GM18907 (cell line): ENCODE measurements at regions not wholly inside any gene's neighbourhood (a gene's known extent, or its start where the extent isn't known, plus 50 kb on each side); places are given as distances from the start of the nearest gene placed in this dataset.
"Not testable (repeated sequence)": the region's sequence is repeated elsewhere in the genome, so short reads cannot be mapped to it uniquely, and the experiment has no call there.

ENCODE experiments used
- ATAC-seq: cut with Tn5 transposase; IDR thresholded peaks from one replicate; pipeline ENCODE4 v1.9.1; 2021; ENCODE audit warnings: mild to moderate bottlenecking, moderate library complexity; ENCODE audit not compliant: unreplicated experiment

DNA sequence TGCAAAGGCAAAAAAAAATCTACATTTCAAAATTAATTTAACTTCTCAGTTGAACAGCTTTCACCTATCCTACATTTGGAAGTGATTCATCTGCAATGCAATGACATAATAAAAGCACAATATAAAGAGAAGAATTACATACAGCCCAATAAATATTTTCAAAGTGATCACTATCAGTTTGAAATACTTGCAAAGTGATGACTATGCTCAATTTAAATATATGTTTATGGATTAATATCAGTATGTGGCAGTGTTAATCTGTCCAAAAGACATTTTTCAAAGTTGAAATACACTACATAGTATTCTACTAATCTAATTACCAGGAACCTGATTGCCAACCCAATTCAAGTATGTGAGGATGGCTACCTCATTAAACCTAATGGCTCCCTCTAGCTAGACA is 460.7 kb upstream of the ATXN7L3B start:
- ATAC-seq = no peak

DNA sequence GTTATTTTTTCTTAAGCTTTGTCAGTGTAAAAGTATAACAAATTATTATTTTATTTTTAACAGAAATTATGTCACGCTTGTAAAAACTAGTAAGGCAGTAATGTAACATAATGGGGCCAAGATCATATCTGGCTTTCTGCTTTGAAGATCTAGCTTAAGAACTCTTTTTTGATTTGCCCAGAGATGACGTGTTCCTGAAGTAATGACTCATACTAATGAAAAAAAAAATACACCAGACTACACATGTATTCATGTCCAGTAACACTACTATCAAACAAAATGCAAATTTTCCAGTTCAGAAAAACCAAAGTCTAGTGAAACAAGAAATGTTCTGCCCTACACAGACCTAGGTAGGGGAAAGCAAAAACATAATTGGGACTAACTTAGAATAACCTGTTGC is 432.2 kb upstream of the ATXN7L3B start:
- ATAC-seq = no peak

DNA sequence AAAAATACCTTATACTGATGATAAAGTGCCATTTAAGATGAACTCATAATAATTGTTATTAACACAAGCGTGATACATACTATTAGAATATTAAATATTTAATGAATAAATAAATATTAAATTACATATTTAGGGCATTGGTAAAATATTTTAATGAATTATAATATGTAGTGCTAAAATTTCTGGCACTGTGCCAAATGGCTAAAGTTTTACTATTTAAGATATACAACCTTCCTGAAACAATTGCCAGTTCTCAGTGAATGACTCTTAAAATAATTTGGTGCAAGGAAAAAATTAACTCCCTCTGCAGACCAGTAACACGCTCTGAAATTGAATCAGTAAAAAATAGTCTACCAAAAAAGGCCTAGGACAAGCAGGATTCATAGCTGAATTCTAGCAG is 428.9 kb upstream of the ATXN7L3B start:
- ATAC-seq = no peak

DNA sequence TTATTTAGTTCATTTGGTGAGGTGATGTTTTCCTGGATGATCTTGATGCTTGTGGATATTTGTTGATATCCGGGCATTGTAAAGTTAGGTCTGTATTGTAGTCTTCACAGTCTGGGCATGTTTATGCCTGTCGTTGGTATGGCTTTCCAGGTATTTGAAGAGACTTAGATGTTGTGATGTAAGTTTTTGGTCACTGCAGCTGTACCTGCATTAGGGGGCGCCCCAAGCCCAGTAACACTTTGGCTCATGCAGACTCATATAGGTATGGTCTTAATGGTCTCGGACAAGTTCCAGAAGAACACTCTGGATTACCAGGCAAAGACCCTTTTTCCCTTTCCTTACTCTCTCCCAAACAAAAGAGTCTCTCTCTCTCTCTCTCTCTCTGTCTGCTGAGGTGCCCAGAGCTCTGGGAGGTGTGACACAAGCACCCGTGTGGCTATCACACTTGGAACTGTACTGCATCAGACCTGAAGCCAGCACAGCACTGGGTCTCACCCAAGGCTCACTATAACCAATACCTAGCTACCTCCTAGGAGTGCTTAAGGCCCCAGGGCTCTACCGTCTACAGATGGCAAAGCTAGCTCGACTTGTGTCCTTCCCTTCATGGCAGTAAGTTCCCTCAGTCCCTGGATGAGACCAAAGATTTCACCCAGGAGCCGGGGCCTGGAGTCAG is 425.8 kb upstream of the ATXN7L3B start:
- ATAC-seq = no peak

DNA sequence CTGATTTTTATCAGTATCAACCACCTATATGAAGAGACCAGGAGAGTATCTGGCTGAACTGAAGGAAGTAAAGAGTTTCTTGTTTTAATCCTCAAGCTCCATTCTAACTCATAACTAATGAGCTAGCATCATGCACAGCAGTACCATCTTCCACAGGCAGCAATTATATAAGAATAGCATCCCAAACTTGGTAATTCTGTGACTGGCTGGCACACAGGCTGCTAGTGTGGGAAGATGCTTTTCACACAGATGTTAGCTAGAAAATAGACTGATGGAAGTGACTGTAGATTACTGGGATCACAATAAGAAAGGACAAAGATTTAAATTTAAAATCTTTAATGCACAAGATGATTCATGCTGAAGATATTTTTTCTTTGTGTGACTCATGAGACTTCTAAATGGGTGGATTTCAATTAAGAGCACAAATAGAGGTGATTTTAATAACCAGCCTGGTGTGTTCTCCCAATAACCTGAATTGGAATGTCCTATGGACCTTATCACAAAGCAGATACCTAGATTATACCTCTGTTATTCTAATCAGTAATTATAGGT is 417.7 kb upstream of the ATXN7L3B start:
- ATAC-seq = no peak

DNA sequence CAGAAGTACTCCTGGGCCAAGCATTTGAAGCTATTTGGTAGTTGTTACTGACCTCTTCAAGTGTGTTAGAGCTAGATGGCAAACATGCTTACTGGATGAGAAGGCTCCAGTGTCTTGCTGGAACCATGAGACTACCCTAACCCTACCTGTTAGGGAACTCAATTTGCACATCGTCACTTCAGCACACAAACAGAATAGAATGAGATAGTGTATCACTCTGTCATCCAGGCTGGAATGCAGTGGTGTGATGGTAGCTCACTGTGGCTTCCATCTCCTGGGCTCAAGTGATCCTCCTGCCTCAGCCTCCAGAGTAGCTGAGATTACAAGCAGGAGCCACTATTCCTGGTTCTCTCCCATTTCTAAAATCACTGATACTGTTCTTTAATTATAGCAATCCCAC is 417.0 kb upstream of the ATXN7L3B start:
- no peak for ATAC-seq

DNA sequence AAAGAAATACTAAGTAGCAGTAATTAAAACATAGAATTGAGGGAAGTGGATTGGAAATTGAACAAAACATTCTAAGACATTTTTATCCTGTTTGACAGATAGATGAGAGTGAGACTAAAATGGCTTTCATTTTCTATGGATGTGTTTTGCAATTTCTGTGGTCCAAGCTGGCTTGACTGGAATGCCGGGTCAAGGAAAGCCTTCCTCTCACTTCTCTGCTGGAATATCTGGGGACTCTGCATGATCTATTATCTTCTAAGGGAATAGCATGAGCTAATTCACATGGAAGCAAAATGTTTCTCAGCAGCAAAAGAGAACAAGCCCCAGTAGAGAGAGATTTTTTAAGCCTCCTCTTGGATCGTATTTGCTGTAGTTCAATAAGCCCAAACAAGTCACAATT is 407.9 kb upstream of the ATXN7L3B start:
- no peak for ATAC-seq

DNA sequence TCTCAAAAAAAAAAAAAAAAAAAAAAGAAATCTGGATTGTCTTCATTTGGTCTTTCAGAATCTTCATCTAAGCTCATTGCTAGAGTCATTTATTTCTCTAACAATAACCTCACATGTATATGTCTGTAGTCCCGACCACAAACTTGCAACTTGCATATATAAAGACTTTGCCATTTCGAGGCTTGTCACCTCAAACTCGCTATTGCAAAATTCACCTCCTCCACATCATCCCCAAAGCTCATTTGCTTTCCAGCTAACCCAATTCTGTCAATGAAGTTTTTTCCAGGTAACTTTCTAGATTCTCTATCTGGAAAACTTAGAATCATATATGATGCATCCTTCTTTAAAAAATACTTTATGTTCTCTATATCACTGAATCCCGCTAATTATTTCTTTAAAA is 393.2 kb upstream of the ATXN7L3B start:
- no peak for ATAC-seq

DNA sequence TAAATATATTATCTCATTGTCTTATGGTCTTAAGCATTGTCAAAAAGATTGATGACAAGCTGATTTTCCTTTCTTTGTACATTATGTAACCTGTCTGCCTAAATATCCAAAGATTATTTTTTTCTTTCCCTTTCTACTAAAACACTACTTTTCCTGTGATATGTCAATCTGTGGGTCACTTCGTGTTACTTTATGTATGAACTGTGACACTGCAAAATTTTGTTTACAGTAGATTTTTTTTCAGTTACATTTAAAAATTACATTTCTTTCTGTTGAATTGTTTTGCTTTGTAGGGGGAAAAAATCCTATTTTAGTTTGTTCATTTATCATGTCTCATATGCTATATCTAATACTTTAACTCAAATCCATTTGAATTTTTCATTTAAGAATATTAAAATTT is 392.3 kb upstream of the ATXN7L3B start:
- no peak for ATAC-seq

DNA sequence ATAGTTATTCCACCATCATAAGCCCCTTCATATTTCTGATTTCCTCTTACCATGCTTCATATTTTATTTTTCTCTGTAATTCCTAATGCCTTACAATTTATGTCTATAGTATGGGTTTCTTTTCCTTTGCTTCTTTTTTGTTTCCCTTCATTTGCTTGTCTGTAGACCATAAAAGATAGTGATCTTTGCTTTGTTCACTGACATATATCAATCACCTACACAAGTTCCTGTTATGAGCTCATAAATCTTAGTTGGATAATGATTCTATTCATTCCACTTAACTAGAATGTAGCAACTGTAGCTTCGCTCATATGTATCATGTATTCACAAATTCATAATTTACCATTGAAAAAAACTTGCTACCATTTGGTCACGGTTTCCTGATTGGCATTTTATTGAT is 388.8 kb upstream of the ATXN7L3B start:
- no peak for ATAC-seq

DNA sequence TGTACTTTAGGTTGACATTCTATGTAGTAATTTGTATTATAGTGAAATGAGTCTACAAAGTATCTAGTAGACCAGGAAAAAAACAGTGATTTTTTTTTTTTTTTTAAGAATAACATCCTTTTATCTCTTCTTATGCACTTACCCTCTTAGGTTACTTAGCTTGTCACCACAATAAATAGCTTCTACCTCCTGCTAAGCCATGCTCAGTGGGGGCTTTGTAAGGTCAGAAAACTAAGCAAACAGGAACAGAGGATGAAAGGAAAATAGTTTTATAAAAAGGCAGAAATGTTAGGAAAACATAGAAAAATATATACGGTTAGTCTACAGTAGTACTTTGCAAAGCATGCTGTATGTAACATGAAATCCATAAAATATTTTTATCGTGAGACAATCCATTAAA is 385.3 kb upstream of the ATXN7L3B start:
- ATAC-seq = no peak

DNA sequence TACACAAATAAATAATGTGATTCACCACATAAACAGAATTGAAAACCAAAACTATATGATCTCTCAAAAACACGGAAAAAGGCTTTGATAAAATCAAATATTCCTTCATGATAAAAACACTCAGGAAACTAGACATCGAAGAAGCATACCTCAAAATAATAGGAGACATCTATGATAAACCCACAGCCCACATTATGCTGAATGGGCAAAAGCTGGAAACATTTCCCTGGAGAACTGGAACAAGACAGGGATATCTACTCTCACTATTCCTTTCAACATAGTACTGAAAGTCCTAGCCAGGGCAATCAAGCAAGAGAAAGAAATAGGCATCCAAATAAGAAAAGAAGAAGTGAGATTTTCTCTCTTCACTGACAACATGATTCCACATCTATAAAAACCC is 371.5 kb upstream of the ATXN7L3B start:
- no peak for ATAC-seq

DNA sequence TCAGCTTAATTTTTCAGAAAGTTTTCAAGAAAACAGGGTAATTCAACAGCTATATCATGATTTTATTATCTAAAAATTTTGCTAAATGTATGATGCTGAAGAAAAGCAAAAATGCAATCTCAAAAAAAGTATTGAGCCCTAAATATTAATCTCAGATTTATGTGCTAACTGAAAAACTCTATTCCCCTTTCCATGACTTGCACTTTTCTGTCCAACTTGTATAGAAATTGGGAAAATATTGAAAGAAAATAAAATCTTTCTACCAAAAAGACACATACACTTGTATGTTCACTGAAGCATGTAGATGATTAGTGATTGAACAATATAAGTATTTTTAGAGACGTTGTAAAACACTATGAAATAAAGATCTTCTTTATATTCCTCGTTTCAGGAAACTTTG is 368.0 kb upstream of the ATXN7L3B start:
- ATAC-seq = no peak

DNA sequence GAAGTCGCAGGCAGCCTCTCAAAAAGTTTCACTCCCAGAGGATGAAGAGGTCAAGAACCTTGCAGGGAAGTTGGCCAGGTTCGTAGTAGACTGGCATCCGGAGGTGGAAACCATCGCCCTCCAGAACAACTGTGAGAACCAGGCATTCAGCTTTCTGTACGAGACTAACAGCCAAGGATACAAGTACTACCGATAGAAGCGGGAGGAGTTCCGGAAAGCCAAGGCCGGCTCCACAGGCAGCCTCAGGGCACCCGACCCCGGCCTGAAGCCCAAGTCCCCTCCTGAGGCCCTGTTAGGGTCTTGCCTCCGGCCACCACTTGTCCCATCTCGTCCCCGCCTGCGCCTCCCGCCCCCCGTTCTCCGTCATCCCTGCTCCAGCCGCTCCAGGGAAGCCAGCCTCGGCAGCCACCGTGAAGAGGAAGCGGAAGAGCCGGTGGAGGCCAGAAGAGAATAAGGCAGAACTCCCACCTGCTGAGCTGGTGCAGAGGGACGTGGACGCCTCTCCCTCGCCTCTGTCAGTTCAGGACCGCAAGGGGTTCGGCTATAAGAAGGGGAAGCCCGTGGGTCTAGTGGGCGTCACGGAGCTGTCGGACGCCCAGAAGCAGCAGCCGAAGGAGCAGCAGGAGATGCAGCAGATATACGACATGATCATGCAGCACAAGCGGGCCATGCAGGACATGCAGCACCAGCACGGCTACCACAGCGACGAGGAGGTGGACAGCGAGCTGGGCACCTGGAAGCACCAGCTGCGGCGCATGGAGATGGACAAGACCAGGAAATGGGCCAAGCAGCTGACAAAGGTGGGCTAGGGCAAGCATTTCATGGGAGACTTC is 366.8 kb upstream of the ATXN7L3B start:
- ATAC-seq = no peak

DNA sequence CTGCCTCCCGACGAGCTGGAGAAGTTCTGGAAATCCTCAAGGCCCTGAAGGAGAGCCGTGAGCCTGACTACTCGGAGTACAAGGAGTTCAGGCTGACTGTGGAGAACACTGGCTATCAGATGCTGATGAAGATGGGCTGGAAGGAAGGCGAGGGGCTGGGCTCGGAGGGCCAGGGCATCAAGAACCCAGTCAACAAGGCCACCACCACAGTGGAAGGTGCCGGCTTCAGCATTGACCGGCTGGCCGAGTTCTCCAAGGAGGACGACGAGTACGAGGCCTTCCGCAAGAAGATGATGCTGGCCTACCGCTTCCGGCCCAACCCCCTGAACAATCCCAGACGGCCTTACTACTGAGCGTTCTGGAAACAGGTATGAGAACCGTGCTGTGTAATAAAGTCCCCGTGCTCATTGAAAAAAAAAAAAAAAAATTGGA is 366.1 kb upstream of the ATXN7L3B start:
- ATAC-seq = no peak

DNA sequence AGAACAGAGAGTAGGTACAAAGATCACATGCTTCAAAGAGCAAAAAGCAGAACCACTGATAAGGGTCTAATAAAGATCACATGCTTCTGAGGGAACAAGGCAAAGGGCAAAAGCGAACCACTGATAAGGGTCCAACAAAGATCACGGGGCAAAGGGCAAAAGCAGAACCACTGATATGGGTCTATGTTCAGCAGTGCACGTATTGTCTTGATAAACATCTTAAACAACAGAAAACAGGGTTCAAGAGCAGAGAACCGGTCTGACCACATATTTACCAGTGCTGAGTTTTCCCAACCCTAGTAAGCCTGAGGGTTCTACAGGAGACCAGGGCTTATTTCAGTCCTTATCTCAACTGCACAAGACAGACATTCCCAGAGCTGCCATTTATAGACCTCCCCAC is 362.7 kb upstream of the ATXN7L3B start:
- ATAC-seq = not testable (repeated sequence)

DNA sequence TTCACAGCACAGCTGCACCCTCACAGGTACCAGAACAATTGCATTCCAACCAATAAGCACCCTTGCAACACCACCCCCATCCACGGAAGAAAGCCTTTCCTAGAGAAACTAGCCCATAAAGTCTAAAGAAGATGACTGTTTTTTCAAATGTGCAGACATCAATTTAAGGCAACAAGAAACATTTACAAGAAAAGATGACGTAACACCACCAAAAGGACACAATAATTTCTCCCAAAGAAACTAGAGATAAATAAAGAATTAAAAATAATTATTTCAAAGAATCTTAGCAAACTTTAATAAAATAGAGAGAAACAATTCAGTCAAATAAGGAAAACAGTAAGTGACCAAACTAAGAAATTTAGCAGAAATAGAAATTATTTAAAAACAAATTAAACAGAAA is 352.3 kb upstream of the ATXN7L3B start:
- ATAC-seq = no peak

DNA sequence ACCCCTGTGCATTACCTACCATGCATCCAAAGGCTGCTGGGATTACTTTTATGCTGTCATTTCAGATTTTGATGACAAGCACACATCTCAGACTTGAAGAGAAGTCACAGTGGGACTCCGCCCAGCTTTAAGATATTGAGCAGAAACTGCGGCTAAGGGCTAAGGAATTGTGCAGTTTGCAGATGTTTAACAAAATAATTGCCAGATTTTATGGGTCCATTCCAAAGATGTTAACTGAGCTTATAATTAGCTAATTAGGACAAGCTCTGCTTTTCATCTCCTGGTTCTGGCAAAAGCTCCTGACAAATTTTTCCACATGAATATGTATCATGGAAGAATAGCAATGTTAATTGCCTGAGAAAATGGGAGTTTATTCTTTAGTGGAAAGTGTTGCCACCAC is 344.4 kb upstream of the ATXN7L3B start:
- no peak for ATAC-seq

DNA sequence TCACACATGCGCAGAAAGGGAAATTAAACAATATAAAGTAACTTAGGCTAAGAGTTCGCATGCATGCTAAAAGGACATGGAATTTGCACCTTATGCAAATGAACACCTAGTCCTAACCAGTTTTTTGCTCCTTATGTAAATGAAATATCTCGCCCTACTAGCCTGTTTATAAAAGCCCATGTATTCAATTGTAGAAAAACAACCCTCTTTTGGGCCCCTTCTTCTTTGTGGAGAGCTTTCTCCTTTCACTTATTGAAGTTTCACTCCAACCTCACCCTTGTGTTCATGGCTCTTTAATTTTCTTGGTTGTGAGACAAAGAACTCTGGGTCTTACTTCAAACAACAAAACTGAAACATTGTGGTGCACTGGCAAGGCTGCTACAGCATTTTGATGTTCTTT is 333.4 kb upstream of the ATXN7L3B start:
- no peak for ATAC-seq

DNA sequence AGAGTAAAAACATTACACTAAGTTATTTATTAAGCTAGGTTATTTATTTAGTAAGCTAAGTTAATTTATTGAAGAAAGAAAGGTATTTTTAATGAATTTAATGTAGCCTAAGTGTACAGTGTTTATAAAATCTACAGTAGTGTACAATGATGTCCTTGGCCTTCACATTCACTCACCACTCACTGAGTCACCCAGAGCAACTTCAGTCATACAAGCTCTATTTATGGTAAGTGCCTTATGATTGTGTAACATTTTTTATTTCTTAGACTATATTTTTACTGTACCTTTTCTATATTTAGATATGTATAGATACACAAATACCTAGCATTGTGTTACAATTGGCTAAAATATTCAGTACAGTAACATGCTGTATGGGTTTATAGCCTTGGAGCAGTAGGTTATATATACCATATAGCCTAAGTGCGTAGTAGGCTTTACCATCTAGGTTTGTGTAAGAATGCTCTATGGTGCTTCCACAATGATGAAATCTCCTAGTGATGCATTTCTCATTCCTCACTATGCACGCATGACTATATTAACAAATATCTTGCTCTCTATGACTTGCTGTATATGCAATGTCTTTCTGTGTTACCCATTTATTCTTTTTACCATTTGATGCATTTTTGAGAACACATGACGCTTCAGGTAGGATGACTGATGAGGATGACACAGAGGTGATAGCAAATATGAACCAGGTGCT is 309.6 kb upstream of the ATXN7L3B start:
- no peak for ATAC-seq

DNA sequence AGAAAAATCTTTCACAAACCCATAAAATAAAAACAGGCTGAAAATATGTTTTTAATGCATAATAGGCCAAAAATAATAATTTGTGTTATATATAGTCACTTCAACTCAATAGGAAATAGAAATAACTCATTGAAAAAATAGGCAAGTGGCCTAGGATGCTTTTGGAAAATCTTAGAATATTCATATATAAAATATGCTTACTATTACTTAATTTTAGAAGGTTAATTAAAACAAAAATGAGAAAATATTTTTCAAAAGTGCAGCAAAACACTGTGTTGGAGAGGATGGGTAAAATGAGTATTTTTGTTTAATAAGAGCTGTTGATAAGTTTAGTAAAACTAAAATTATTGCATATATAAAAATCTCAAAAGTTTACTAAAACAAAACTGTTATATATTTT is 308.0 kb upstream of the ATXN7L3B start:
- ATAC-seq = no peak

DNA sequence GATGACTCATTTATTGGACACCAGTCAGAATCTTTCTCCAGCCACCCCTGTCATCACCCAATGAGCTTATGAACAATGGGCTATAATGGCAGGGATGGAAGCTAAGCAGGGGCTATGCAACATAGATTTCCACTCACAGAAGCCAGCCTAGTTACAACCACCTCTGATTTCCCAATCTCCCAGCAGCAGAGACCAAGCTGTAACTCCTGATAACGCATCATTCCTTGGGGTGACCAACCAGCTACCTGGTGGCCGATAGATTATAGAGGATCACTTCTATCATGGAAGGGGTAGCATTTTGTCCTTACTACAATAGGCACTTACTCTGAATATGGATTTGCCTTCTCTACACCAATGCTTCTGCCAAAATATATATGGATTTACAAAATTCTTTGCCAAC is 302.3 kb upstream of the ATXN7L3B start:
- ATAC-seq = no peak
